ENCODE measurements at regions not wholly inside any gene's neighbourhood (a gene's known extent, or its start where the extent isn't known, plus 50 kb on each side); places are given as distances from the start of the nearest gene placed in this dataset.
"Not testable (repeated sequence)": the region's sequence is repeated elsewhere in the genome, so short reads cannot be mapped to it uniquely, and the experiment has no call there.

- H3K36me3 Mint-ChIP-seq; H3K27ac Mint-ChIP-seq; H3K9me3 Mint-ChIP-seq; ATAC-seq; DNase-seq (ENCODE audit: low spot score in 2 of 2): not testable (repeated sequence)
Measured at GRCh38 chr22:11795979-11796378, 3732.0 kb upstream of the OR11H1 start.

- H3K9me3 Mint-ChIP-seq, result peaks cover 5 to 35% of the 10 kb centered on the region in 2 donors
- not testable (repeated sequence) for H3K27ac Mint-ChIP-seq; ATAC-seq; DNase-seq (ENCODE audit: low spot score in 2 of 2)
- H3K36me3 Mint-ChIP-seq, result peaks cover 6 to 44% of the 10 kb centered on the region in 2 donors
Measured at GRCh38 chr22:11815481-11815880, 3712.5 kb upstream of the OR11H1 start.

GRCh38 chr22:11818845-11819244 is 3709.1 kb upstream of the OR11H1 start:
- not testable (repeated sequence) for DNase-seq (ENCODE audit: low spot score in 2 of 2); H3K27ac Mint-ChIP-seq; ATAC-seq
- Mint-ChIP-seq H3K9me3 (peaks cover 5 to 45% of the 10 kb centered on the region in 2 donors), H3K36me3 (peaks cover 6 to 47% of the 10 kb centered on the region in 2 donors)

GRCh38 chr22:11822326-11822725 is 3705.7 kb upstream of the OR11H1 start:
- Mint-ChIP-seq H3K9me3 (peaks cover 0 to 38% of the 10 kb centered on the region in 2 donors), H3K36me3 (peaks cover 0 to 37% of the 10 kb centered on the region in 2 donors)
- not testable (repeated sequence) for ATAC-seq; DNase-seq (ENCODE audit: low spot score in 2 of 2); H3K27ac Mint-ChIP-seq

GRCh38 chr22:11825009-11825408 is 3703.0 kb upstream of the OR11H1 start:
- H3K36me3 Mint-ChIP-seq, result peaks cover 0 to 13% of the 10 kb centered on the region in 2 donors
- H3K9me3 Mint-ChIP-seq, result peaks cover 0 to 14% of the 10 kb centered on the region in 2 donors
- DNase-seq (ENCODE audit: low spot score in 2 of 2); H3K27ac Mint-ChIP-seq; ATAC-seq: not testable (repeated sequence)

GRCh38 chr22:11826000-11826399 is 3702.0 kb upstream of the OR11H1 start:
- not testable (repeated sequence) for H3K27ac Mint-ChIP-seq; DNase-seq (ENCODE audit: low spot score in 2 of 2); ATAC-seq; H3K9me3 Mint-ChIP-seq; H3K36me3 Mint-ChIP-seq

GRCh38 chr22:11829426-11829825 is 3698.6 kb upstream of the OR11H1 start:
- not testable (repeated sequence) for H3K36me3 Mint-ChIP-seq, H3K27ac Mint-ChIP-seq, H3K9me3 Mint-ChIP-seq, ATAC-seq
- DNase-seq (ENCODE audit: low spot score in 2 of 2), result peak in 1 of 2 donors; percentile 57
